ENCODE measurements at regions not wholly inside any gene's neighbourhood (a gene's known extent, or its start where the extent isn't known, plus 50 kb on each side); places are given as distances from the start of the nearest gene placed in this dataset.
"Not testable (repeated sequence)": the region's sequence is repeated elsewhere in the genome, so short reads cannot be mapped to it uniquely, and the experiment has no call there.

GRCh38 chr3:178302966-178303930 is 233.0 kb upstream of the KCNMB2 start:
- DNase-seq = no peak

GRCh38 chr3:178304758-178305467 is 231.3 kb upstream of the KCNMB2 start:
- DNase-seq = no peak

DNA sequence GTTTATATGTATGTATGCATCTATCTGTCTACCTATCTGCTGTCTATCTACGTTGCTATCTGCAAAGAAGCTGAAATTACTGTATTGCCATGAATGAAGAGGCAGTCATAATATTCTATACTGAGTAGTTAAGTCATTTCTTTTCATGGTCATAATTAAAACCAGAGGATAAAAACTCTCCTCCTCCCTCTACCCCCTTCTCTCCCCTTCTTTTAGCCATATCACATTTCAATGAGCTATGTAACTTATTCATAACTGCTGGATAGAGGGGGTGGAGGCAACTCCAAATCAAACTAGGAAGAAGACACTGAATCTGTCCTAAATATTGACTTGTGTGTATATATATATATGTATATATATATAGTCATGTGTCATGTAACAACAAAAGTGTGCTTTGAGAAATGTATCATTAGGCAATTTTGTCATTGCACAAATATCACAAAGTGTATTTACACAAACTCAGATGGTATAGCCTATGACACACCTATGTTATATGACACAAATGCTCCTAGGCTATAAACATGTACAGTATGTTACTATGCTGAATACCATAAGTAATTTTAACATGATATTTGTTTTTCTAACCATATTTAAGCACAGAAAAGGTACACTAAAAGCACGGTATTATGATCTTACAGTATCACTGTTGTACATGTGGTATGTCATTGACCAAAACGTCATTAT is 229.7 kb upstream of the KCNMB2 start:
- DNase-seq = no peak

DNA sequence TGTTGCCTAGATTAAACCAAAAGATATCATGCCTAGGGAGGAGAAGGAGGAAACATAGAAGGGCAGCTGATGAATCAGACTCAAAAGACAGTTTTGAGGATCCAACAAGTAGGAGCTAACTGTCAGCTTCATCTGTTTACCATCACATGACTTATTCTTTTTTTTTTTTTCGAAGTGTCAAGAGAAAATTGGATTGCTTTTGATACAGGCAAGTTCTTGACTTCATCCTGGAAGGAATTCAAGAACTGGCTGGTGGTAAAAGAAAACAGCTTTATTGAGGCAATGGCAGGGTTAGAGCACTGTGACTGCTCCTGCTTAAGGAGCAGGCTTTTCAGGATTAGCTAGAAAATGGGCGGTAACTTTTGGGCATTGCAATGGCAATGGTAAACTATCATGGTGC is 227.5 kb upstream of the KCNMB2 start:
- DNase-seq = no peak

DNA sequence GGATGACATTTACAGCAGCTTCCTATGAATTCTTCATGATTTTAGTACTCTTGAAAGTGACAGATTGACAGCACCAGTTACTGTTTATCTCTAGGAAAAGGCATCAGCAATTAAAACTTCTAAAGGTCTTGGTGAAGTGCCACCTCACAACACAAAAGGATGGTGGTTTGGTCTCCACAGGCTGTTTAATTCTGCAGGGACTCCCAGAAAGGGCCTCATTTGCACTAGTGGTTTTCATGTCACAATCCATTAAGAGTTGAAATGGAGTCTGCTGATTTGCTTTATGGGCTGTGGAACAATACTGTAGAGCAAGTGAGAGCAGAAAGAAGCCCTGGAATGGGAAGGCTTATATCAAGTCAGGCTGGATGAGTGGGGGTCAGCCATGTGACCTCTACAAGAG is 225.3 kb upstream of the KCNMB2 start:
- no peak for DNase-seq

DNA sequence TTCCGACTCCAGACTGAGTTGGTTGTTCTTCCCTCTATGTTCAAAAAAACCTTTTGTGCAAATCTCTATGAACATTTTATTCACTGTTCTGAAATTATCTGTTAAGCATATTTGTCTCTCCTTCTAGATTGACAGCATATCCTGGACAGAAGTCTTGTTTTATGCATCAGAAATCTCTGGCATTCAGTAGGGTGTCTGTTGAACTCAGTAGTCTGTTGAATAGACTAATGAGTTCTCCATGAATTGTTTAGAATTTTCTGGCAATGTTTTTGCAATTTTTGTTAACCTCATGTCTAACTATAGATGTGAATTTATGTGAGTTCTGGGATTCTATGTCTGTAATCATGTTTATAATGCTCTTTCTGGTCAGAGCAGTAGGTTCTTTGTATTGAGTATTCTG is 222.5 kb upstream of the KCNMB2 start:
- no peak for DNase-seq

- no peak for DNase-seq
Observed at GRCh38 chr3:178318340-178318739, 217.9 kb upstream of the KCNMB2 start.

DNA sequence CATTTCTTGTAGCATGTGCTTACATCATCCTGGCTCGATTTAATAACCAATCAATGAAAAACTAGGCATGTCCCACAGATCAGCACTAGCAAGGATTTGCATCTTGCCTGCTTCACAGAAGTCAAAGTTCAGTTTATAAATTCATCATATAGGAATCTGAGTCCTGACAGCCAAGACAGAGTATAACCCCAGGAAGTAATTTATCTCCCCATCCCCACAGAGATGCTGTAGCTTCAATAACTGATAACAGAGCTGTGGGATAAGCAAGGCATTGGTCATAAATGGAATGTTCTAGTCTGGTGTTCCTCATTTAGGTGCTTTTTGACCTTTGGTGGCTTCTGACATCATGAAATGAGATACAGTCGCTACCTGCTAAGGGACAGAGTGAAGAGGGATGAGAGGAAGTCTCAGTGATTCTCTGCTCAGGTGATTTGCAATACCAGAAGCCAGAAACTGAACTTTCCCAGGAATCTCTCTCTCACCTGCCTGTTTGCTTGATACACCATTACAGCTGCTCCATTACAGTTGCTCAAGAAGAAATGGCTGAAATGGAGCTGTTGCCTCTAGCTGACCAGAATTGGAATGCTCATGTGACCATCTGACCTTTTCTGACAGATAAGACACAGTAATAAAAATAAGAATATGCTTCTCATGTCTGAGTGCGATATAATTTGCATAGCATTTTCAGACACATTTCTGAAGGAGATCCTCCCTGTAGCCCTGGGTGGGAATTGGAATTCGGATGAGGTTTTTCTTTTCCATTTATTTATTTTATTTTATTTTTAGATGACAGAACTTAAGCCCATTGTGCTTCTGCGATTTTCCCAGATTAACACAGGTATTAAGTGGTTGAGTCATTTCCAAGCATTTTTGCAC is 217.1 kb upstream of the KCNMB2 start:
- no peak for DNase-seq

DNA sequence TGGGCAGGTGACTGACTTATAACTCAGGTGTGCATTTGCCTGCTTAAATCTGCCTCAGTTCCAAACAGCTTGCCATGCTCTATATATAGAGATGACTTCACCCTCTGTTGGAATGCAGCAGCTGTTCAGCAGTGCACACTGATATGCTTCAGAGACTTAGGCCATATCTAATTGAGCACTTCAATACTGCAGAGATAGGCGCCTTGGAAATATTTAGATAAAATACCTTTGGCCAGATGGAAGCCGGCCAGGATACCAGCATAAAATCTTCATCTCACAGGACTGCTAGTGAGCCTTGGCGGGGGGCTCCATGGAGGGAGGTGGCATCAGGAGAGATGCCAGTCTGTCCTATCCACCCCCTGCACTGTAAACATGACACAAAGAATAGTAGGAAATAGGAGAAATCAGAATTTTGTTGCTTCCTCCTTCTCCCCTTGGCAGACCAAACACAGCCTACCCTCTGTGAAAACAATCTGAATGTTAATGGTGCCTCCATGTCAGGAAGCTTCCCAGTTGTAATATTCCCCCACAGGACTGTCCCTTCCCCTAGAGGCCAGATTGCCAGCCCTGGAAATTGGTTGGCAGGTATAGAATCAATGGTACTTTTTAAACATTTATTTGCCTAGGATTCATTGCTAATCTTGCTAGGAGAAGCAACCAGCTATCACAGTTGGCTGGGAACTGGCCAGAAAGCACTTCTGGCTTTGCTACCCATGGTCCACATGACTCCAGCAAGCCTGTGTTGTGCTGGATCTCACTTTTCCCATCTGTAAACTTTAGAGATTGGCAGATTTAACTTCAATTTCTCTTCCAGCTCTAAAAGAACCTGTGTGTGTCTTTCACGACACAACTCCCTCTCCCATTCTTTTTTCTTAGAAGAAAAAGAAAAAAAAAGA is 215.5 kb upstream of the KCNMB2 start:
- no peak for DNase-seq

- no peak for DNase-seq
Observed at GRCh38 chr3:178324356-178324755, 211.9 kb upstream of the KCNMB2 start.

DNA sequence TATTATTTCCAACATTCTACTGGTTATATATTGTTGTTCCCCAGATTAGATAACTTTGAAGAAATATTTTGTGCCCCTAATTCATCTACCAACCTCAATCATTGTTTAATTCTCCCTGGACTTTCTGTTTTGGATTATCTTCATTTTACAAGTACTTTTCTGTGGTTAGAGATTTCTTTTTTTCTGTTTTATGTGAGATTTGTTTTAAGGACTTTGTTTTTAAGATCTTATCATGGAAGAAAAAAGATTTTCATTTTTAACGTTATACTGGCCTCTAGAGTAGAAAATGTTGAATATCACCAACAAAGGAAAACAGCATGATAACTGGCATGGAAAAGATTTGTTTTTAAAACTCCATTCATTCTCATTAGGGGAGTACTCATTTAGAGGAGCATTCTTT is 210.9 kb upstream of the KCNMB2 start:
- DNase-seq = no peak

DNA sequence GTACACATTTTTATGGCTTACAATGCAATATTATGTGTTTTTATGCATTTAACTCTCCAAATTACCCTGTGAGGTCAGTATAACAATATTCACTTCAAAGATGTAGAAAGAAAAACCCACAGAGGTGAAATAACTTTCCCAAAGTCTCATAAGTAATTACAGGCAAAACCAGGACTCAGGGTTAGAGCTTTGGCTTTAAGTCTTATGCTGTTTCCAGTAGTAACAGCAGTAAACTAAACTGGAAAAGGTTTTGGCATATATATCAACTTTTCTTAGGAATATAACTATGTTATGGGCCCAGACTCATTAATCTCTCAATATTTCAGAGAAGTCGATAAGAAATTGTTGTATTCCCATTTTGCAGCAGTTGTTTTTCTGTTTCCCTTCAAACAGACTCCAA is 206.3 kb upstream of the KCNMB2 start:
- DNase-seq = no peak

DNA sequence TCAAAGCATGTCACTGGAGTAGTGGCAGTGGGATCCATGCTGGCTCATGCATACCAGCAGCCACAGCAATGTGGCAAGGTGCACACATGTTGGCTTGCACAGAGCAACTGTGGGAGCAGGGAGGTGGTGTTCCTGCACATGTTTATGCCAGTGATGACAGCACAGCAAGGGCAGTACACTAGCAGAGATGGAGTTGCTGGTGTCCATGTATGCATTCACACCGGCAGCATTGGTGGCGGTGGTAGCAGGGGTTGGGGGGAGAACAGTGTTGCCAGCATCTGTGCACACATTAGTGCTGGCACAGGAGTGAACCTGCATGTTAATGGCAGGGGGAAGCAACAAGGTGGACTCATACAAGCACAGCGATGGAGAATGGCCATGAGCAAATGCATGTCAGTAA is 202.0 kb upstream of the KCNMB2 start:
- DNase-seq = no peak

DNA sequence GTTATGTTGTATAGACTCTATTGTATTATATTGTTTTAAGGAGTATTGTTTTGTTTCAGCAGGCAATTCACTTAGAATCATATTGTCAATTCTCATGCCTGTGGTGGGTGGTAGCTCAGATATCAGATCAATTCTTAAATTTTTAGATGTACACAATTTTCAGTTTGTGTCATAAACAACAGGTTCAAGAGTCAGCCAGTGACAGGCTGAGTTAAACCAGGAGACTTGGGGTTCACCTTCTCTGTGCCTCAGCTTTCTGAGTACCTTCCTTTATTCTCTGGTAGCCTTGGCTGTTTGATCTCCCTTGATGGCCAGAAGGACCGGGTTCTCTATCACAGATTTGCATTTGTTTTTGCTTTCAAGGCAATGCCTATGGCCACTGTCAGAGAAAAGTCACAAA is 199.9 kb upstream of the KCNMB2 start:
- no peak for DNase-seq

DNA sequence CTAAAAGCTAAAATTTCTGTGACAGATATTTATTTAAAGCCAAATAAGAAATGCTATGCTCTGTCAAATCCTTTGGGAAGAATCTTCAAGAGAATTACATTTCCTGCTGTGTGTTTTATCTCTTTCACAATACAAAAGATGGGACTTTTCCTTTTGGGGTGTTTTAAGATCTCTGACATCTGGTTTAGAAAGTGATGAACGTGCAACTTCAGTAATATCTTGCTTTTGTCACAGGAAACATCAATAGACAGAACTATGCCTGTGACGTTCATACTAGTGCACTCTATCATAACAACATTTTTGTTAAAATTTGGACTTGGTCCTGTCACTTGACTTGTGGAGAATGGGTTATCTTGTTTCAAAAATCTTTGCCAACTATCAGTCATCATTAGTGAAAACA is 195.7 kb upstream of the KCNMB2 start:
- DNase-seq = no peak

DNA sequence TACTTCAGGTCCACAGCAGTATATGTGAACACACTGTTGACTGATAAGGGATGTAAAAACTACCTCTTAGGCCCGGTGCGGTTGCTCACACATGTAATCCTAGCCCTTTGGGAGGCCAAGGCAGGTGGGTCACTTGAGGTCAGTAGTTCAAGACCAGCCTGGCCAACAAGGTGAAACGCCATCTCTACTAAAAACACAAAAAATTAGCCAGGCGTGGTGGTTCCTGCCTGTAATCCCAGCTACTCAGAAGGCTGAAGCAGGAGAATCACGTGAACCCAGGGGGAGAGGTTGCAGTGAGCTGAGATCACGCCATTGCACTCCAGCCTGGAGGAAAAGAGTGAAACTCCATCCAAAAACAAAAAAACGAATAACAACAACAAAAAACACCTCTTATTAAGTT is 194.6 kb upstream of the KCNMB2 start:
- no peak for DNase-seq

GRCh38 chr3:178342111-178342510 is 194.1 kb upstream of the KCNMB2 start:
- no peak for DNase-seq

DNA sequence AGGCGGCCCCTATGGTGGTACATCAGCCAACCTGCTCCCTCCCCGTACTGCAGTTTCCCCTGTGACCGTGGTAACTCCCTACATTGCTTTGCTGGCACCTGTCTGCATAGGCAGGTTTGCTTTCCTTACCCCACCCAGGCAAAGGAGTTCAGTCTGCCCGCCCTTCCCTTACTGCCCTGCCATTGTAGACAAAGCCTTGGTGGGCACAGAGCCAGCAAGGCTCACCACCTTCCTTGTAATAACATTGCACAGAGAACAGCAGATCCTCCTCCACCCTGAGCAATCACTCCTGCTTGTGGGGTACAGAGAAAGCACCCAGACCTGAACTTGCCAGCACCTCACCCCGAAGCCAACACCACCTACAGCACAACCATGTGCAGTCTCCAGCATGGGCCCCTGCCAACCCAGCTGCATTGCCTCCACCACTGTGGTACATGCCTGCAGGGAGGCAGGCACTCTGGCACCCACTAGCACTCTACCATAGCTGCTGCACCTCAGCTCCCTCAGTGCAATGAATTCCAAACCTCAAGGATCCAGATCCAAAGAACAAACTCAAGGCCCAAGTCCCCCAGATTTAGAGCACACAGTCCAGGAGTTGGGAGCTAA is 192.7 kb upstream of the KCNMB2 start:
- no peak for DNase-seq

- no peak for DNase-seq
Observed at GRCh38 chr3:178345944-178346343, 190.3 kb upstream of the KCNMB2 start.

DNA sequence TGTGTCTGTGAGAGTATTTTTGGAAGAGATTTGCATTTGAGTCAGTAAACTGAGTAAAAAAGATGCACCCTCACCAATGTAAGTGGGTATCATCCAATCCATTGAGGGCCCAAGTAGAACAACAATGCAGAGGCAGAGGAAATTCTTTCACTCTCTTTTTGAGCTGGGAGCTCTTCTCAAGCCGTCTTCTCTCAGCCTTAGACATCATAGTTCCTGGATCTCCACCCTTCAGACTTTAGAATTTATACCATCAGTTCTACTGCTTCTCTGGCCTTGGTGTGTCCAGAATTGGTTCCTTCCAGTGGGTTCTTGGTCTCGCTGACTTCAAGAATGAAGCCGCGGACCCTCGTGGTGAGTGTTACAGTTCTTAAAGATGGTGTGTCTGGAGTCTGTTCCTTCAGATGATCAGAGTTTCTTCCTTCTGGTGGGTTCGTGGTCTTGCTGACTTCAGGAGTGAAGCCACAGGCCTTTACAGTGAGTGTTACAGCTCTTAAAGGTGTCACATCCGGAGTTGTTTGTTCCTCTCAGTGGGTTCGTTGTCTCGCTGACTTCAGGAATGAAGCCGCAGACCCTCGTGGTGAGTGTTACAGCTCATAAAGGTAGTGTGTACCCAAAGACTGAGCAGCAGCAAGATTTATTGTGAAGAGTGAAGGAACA is 187.5 kb upstream of the KCNMB2 start:
- DNase-seq = not testable (repeated sequence)

- not testable (repeated sequence) for DNase-seq
Observed at GRCh38 chr3:178349218-178349596, 187.0 kb upstream of the KCNMB2 start.
